HepG2 (cell line): ENCODE measurements at regions not wholly inside any gene's neighbourhood (a gene's known extent, or its start where the extent isn't known, plus 50 kb on each side); places are given as distances from the start of the nearest gene placed in this dataset.

Experiments
- ATAC-seq: fragments of 200-7000 bp; cut with Tn5 transposase; 3 replicates; pipeline ENCODE4 v1.9.1; 2020; ENCODE audit warnings: mild to moderate bottlenecking, moderate library complexity
- BruUV-seq: library from RNA; stranded (reverse); fragments of 400-500 nt; replicated peaks from 2 replicates; lab custom pipeline; 2021; lab: Mats Ljungman, UMichigan
- CTCF ChIA-PET: fragments of 300-600 bp; formaldehyde crosslinking; extraction: SDS; loops from one replicate; lab custom pipeline; 2021; ENCODE audit warnings: low total read pairs, inconsistent platforms, low intra/inter-chr PET ratio; lab: Yijun Ruan, JAX
- POLR2A ChIA-PET: fragments of 350-600 bp; sonication (Branson Sonifier 250); formaldehyde crosslinking; loops from one replicate; lab custom pipeline; 2020; ENCODE audit warnings: antibody characterized with exemption, inconsistent platforms; lab: Yijun Ruan, JAX
- DNase-seq: peaks from one replicate; pipeline ENCODE4 v3.0.0-alpha.2; 2015; ENCODE audit warnings: low spot score
- FAIRE-seq: peaks from 3 replicates; lab custom pipeline; 2011; peaks lifted over from hg19 to GRCh38; lab: Jason Lieb, UNC
- H2AFZ ChIP-seq: one replicate; pipeline ENCODE4 v1.6.1; 2011; ENCODE audit warnings: low read length, inconsistent platforms
- H3K27ac ChIP-seq: fragments of 300-600 bp; 3 replicates; pipeline ENCODE4 v1.8.0; 2011; ENCODE audit warnings: mixed run types, mild to moderate bottlenecking, mixed read lengths, low read length, inconsistent platforms; ENCODE audit not compliant: insufficient read depth; ENCODE audit errors: extremely low read length
- H3K27me3 ChIP-seq, 2 experiments: fragments of 200-600 bp in 1 of 2; 2 replicates in 1 of 2; 3 replicates in 1 of 2; pipeline versions ENCODE4 v1.6.0 to v1.8.0; 2011; ENCODE audit warnings: low read length in 2 of 2, mild to moderate bottlenecking in 2 of 2, moderate library complexity in 2 of 2, inconsistent platforms in 1 of 2; ENCODE audit not compliant: insufficient read depth in 2 of 2, control insufficient read depth in 1 of 2
- H3K36me3 ChIP-seq, 2 experiments: fragments of 200-600 bp in 1 of 2; replicated peaks in 1 of 2; 2 replicates in 1 of 2; 3 replicates in 1 of 2; pipeline versions ENCODE4 v1.5.1 to v1.8.0; 2011; ENCODE audit warnings: low read length in 2 of 2, inconsistent platforms in 1 of 2; ENCODE audit not compliant: insufficient read depth in 2 of 2, control insufficient read depth in 1 of 2
- H3K4me1 ChIP-seq: 2 replicates; pipeline ENCODE4 v1.5.1; 2012; ENCODE audit warnings: low read length, inconsistent platforms; ENCODE audit not compliant: insufficient read depth
- H3K4me2 ChIP-seq: 2 replicates; pipeline ENCODE4 v1.6.0; 2011; ENCODE audit warnings: low read depth, low read length, inconsistent platforms
- H3K4me3 ChIP-seq, 3 experiments: fragments of 200-600 bp in 1 of 3; sonication (generic), shearing (Covaris generic) in 1 of 3; replicated peaks in 1 of 3; 2 replicates each; pipeline ENCODE4 v1.5.1; 2011 to 2016; ENCODE audit warnings: low read length in 3 of 3, inconsistent platforms in 2 of 3, low read depth in 2 of 3, mild to moderate bottlenecking in 2 of 3, control low read depth in 1 of 3, mixed read lengths in 1 of 3; ENCODE audit not compliant: insufficient read depth in 1 of 3
- H3K79me2 ChIP-seq: one replicate; pipeline ENCODE4 v1.6.1; 2011; ENCODE audit warnings: low read length, inconsistent platforms; ENCODE audit not compliant: insufficient read depth
- H3K9ac ChIP-seq: 2 replicates; pipeline ENCODE4 v1.6.0; 2011; ENCODE audit warnings: mild to moderate bottlenecking, low read depth, low read length, inconsistent platforms; ENCODE audit not compliant: insufficient read depth
- H3K9me3 ChIP-seq: 2 replicates; pipeline ENCODE4 v1.5.1; 2012; ENCODE audit warnings: mild to moderate bottlenecking, low read length
- H4K20me1 ChIP-seq: 2 replicates; pipeline ENCODE4 v1.6.0; 2011; ENCODE audit warnings: inconsistent platforms, mild to moderate bottlenecking, low read length, moderate library complexity; ENCODE audit not compliant: insufficient read depth
- BCL6 ChIP-seq: IDR thresholded peaks from 2 replicates; pipeline ENCODE4 v1.6.1; 2016; ENCODE audit warnings: missing genetic modification reagents, missing compliant biosample characterization
- GFI1 ChIP-seq: sonication (generic); formaldehyde crosslinking; IDR thresholded peaks from 2 replicates; pipeline ENCODE4 v1.5.0; 2020; ENCODE audit warnings: missing genetic modification reagents, mild to moderate bottlenecking, borderline replicate concordance
- GTF3A ChIP-seq: sonication (generic); formaldehyde crosslinking; conservative IDR thresholded peaks from 2 replicates; pipeline ENCODE4 v1.4.0; 2020; ENCODE audit warnings: mild to moderate bottlenecking, missing genetic modification reagents
- MIER3 ChIP-seq: IDR thresholded peaks from 2 replicates; pipeline ENCODE4 v1.6.1; 2016; ENCODE audit warnings: missing compliant biosample characterization, borderline replicate concordance
- MYC ChIP-seq: sonication (generic); formaldehyde crosslinking; IDR thresholded peaks from 2 replicates; pipeline ENCODE4 v1.9.0; 2021; ENCODE audit warnings: missing genetic modification reagents, borderline replicate concordance
- SNAPC2 ChIP-seq: sonication (generic); formaldehyde crosslinking; IDR thresholded peaks from 2 replicates; pipeline ENCODE4 v1.8.1; 2022; ENCODE audit warnings: mild to moderate bottlenecking, missing genetic modification reagents
- ZNF142 ChIP-seq: sonication (generic); formaldehyde crosslinking; IDR thresholded peaks from 2 replicates; pipeline ENCODE4 v1.4.0; 2020; ENCODE audit warnings: missing genetic modification reagents
- ZNF441 ChIP-seq: sonication (generic); formaldehyde crosslinking; IDR thresholded peaks from 2 replicates; pipeline ENCODE4 v1.7.0; 2021; ENCODE audit warnings: missing genetic modification reagents, borderline replicate concordance
- ZNF776 ChIP-seq: sonication (generic); formaldehyde crosslinking; IDR thresholded peaks from 2 replicates; pipeline ENCODE4 v1.4.0; 2020; ENCODE audit warnings: mild to moderate bottlenecking, missing genetic modification reagents
- WGBS: methylation state at CpG from one replicate; pipeline ENCODE4 v1.1.6; 2017; ENCODE audit warnings: low lambda C conversion rate; 5-methylcytosine and 5-hydroxymethylcytosine counted together
- in situ Hi-C: cut with HindIII; loops from 2 replicates; pipeline ENCODE4 v1.10.0; 2017; ENCODE audit warnings: low pct_unique_long_range_greater_than_20kb; ENCODE audit not compliant: extremely low pct_ligation_motif_present
- intact Hi-C: fragments of 100-400 bp; cut with micrococcal nuclease; formaldehyde crosslinking; loops from one replicate; pipeline ENCODE4 v1.10.0; 2022; ENCODE audit not compliant: unreplicated experiment
- TF ChIP-seq, protein P1 (sequence below), 2 experiments: sonication (generic) in 1 of 2; formaldehyde crosslinking in 1 of 2; IDR thresholded peaks; 2 replicates each; pipeline versions ENCODE4 v1.6.1 to v1.9.0; 2014 to 2022; ENCODE audit warnings: antibody characterized with exemption in 1 of 2, borderline replicate concordance in 1 of 2, inconsistent platforms in 1 of 2, low read depth in 1 of 2, missing genetic modification reagents in 1 of 2

GRCh38 chr10:47056247-47056510 lies 145.0 kb downstream of the PTPN20 start (continued):
- no peak for TF ChIP-seq ZNF142 (CRISPR knock-in tag)

DNA sequence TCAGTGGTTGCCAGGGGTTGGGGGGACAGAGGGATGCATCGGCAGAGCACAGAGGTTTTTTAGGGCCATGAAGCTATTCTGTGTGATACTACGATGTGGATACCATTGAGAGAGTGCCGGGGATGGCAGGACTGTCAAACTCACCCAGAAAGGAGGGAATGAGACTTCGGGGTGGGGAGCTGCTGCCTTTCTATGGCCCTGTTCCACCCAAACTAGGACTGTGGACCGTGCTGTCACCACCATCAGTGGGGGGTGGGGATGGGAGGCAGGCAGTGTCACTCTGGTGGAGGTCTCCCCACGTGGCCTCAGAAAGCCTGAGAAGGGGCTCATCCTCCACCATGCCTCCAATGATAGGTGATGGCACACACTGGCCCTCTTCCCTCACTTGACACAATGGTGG lies 146.2 kb downstream of the PTPN20 start:
- intact Hi-C loops, result no loop called here
- CTCF ChIA-PET, result no interaction called here
- BruUV-seq, result no TSS peak
- TF ChIP-seq GTF3A (no peak), GFI1 (CRISPR knock-in tag) (no peak), MYC (no peak), MIER3 (no peak), BCL6 (CRISPR knock-in tag) (no peak), ZNF776 (CRISPR knock-in tag) (no peak), SNAPC2 (no peak), ZNF441 (CRISPR knock-in tag) (no peak)
- TF ChIP-seq, protein P1, sequence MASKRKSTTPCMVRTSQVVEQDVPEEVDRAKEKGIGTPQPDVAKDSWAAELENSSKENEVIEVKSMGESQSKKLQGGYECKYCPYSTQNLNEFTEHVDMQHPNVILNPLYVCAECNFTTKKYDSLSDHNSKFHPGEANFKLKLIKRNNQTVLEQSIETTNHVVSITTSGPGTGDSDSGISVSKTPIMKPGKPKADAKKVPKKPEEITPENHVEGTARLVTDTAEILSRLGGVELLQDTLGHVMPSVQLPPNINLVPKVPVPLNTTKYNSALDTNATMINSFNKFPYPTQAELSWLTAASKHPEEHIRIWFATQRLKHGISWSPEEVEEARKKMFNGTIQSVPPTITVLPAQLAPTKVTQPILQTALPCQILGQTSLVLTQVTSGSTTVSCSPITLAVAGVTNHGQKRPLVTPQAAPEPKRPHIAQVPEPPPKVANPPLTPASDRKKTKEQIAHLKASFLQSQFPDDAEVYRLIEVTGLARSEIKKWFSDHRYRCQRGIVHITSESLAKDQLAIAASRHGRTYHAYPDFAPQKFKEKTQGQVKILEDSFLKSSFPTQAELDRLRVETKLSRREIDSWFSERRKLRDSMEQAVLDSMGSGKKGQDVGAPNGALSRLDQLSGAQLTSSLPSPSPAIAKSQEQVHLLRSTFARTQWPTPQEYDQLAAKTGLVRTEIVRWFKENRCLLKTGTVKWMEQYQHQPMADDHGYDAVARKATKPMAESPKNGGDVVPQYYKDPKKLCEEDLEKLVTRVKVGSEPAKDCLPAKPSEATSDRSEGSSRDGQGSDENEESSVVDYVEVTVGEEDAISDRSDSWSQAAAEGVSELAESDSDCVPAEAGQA (IDR thresholded peaks at IDR 0.05; ENCODE audit: low read depth), result no peak
- TF ChIP-seq, protein P1 (CRISPR knock-in tag; IDR thresholded peaks at IDR 0.05; ENCODE audit: borderline replicate concordance), result no peak

More for the DNA sequence above, 146.2 kb downstream of the PTPN20 start:
- WGBS, result 0% methylated on average over 2 of the region's 6 CpGs
- Histone ChIP-seq H3K4me1 (no peaks in the 10 kb centered on the region), H3K4me2 (no peak overlapping the region), H3K79me2 (no peaks in the 10 kb centered on the region), H3K9me3 (no peaks in the 10 kb centered on the region), H3K27ac (no peak overlapping the region), H3K4me3 (no peak overlapping the region), H3K9ac (no peak overlapping the region), H3K36me3 (no peaks in the 10 kb centered on the region), H3K27me3 (peaks cover 4 to 38% of the 10 kb centered on the region in 2 experiments), H4K20me1 (no peaks in the 10 kb centered on the region), H2AFZ (no peak overlapping the region)
- POLR2A ChIA-PET, result no interaction called here
- DNase-seq (no peak), FAIRE-seq (no peak), ATAC-seq (no peak)
- in situ Hi-C loops, result no loop called here
